ENCODE measurements at regions not wholly inside any gene's neighbourhood (a gene's known extent, or its start where the extent isn't known, plus 50 kb on each side); places are given as distances from the start of the nearest gene placed in this dataset.

- DNase-seq (ENCODE audit: low read depth): no peak
- H3K4me3 ChIP-seq (ENCODE audit: low read depth, low read length): no peak overlapping the region
- no peak for TF ChIP-seq CTCF (IDR thresholded peaks at IDR 0.05; ENCODE audit: control insufficient read depth, extremely low read depth, insufficient read depth)
These were observed 194.1 kb downstream of the TMTC3 start for GRCh38 chr12:88336076-88336739.

GRCh38 chr12:88338486-88338885 is 196.4 kb downstream of the TMTC3 start:
- no peak for DNase-seq (ENCODE audit: low read depth)
- no peak for TF ChIP-seq CTCF (IDR thresholded peaks at IDR 0.05; ENCODE audit: control insufficient read depth, extremely low read depth, insufficient read depth)
- no peak overlapping the region for H3K4me3 ChIP-seq (ENCODE audit: low read depth, low read length)

- H3K4me3 ChIP-seq (ENCODE audit: low read depth, low read length): no peak overlapping the region
- no peak for TF ChIP-seq CTCF (IDR thresholded peaks at IDR 0.05; ENCODE audit: control insufficient read depth, extremely low read depth, insufficient read depth)
- DNase-seq (ENCODE audit: low read depth): no peak
These were observed 197.3 kb downstream of the TMTC3 start for GRCh38 chr12:88339254-88339949.

- no peak for TF ChIP-seq CTCF (IDR thresholded peaks at IDR 0.05; ENCODE audit: control insufficient read depth, extremely low read depth, insufficient read depth)
- no peak overlapping the region for H3K4me3 ChIP-seq (ENCODE audit: low read depth, low read length)
- no peak for DNase-seq (ENCODE audit: low read depth)
These were observed 197.9 kb downstream of the TMTC3 start for GRCh38 chr12:88339966-88340365.

GRCh38 chr12:88342251-88342806 is 200.2 kb downstream of the TMTC3 start:
- DNase-seq (ENCODE audit: low read depth): no peak
- no peak for TF ChIP-seq CTCF (IDR thresholded peaks at IDR 0.05; ENCODE audit: control insufficient read depth, extremely low read depth, insufficient read depth)

GRCh38 chr12:88351146-88351545 is 209.0 kb downstream of the TMTC3 start:
- TF ChIP-seq CTCF (IDR thresholded peaks at IDR 0.05; ENCODE audit: control insufficient read depth, extremely low read depth, insufficient read depth): no peak
- no peak for DNase-seq (ENCODE audit: low read depth)

More at GRCh38 chr12:88342251-88342806, 200.2 kb downstream of the TMTC3 start:
- no peak overlapping the region for H3K4me3 ChIP-seq (ENCODE audit: low read depth, low read length)

More at GRCh38 chr12:88351146-88351545, 209.0 kb downstream of the TMTC3 start:
- H3K4me3 ChIP-seq (ENCODE audit: low read depth, low read length): no peak overlapping the region
